HEK293 (cell line): ENCODE measurements at regions not wholly inside any gene's neighbourhood (a gene's known extent, or its start where the extent isn't known, plus 50 kb on each side); places are given as distances from the start of the nearest gene placed in this dataset.

Source experiments
- CTCF ChIA-PET: fragments of 350-600 bp; formaldehyde crosslinking; extraction: SDS; loops from one replicate; lab custom pipeline; 2021; ENCODE audit warnings: antibody characterized with exemption; lab: Yijun Ruan, JAX
- POLR2A ChIA-PET: fragments of 300-600 bp; formaldehyde crosslinking; extraction: SDS; loops from one replicate; lab custom pipeline; 2020; ENCODE audit warnings: antibody characterized with exemption, inconsistent platforms; lab: Yijun Ruan, JAX
- H3K27ac ChIP-seq: fragments of 200-500 bp; sonication (Bioruptor generic); 2 replicates; pipeline ENCODE4 v1.5.1; 2014; ENCODE audit warnings: low read depth, low read length, control low read depth, inconsistent platforms; ENCODE audit errors: extremely low read depth
- H3K36me3 ChIP-seq, 2 experiments: fragments of 200-500 bp in 1 of 2; sonication (Bioruptor generic) in 1 of 2; 1 replicate in 1 of 2; 2 replicates in 1 of 2; pipeline ENCODE4 v1.5.1; 2014 to 2017; ENCODE audit warnings: inconsistent platforms in 2 of 2, low read length in 2 of 2; ENCODE audit not compliant: control insufficient read depth in 2 of 2, insufficient read depth in 1 of 2
- H3K4me1 ChIP-seq: fragments of 200-500 bp; sonication (Bioruptor generic); 2 replicates; pipeline ENCODE4 v1.5.1; 2014; ENCODE audit warnings: mild to moderate bottlenecking, low read length, inconsistent platforms; ENCODE audit not compliant: control insufficient read depth, insufficient read depth
- H3K4me3 ChIP-seq: 2 replicates; pipeline ENCODE4 v1.5.1; 2011; ENCODE audit warnings: low read depth, mild to moderate bottlenecking, control low read depth, low read length, moderate library complexity
- H3K9me3 ChIP-seq: fragments of 200-500 bp; sonication (Bioruptor generic); 2 replicates; pipeline ENCODE4 v1.5.1; 2014; ENCODE audit warnings: low read depth, low read length, inconsistent platforms; ENCODE audit not compliant: control insufficient read depth, insufficient read depth
- GLI4 ChIP-seq: fragments of 450-650 bp; formaldehyde crosslinking; IDR thresholded peaks from 2 replicates; pipeline ENCODE4 v1.5.1; 2016; ENCODE audit warnings: missing biosample characterization, missing genetic modification characterization
- HOXD13 ChIP-seq: sonication (generic); formaldehyde crosslinking; IDR thresholded peaks from 2 replicates; pipeline ENCODE4 v1.8.0; 2022; ENCODE audit warnings: missing genetic modification reagents, borderline replicate concordance
- MEIS1 ChIP-seq: sonication (generic); formaldehyde crosslinking; IDR thresholded peaks from 2 replicates; pipeline ENCODE4 v1.8.1; 2022; ENCODE audit warnings: missing genetic modification reagents, mild to moderate bottlenecking, borderline replicate concordance
- OSR2 ChIP-seq: fragments of 450-650 bp; formaldehyde crosslinking; IDR thresholded peaks from 2 replicates; pipeline ENCODE4 v1.5.1; 2016; ENCODE audit warnings: missing biosample characterization, missing genetic modification characterization
- ZBTB21 ChIP-seq: fragments of 450-650 bp; formaldehyde crosslinking; IDR thresholded peaks from 2 replicates; pipeline ENCODE4 v1.5.1; 2017; ENCODE audit warnings: missing biosample characterization, missing genetic modification characterization
- ZFP3 ChIP-seq: fragments of 450-650 bp; formaldehyde crosslinking; IDR thresholded peaks from 2 replicates; pipeline ENCODE4 v1.5.1; 2016; ENCODE audit warnings: low read depth, missing biosample characterization, missing genetic modification characterization
- ZNF146 ChIP-seq: fragments of 450-650 bp; formaldehyde crosslinking; IDR thresholded peaks from 2 replicates; pipeline ENCODE4 v1.5.1; 2016; ENCODE audit warnings: missing biosample characterization, missing genetic modification characterization
- ZNF175 ChIP-seq: fragments of 450-650 bp; formaldehyde crosslinking; IDR thresholded peaks from 2 replicates; pipeline ENCODE4 v1.5.1; 2016; ENCODE audit warnings: missing biosample characterization, missing genetic modification characterization
- ZNF2 ChIP-seq: fragments of 450-650 bp; formaldehyde crosslinking; IDR thresholded peaks from 2 replicates; pipeline ENCODE4 v1.5.1; 2016; ENCODE audit warnings: missing biosample characterization, missing genetic modification characterization
- ZNF202 ChIP-seq: fragments of 450-650 bp; formaldehyde crosslinking; IDR thresholded peaks from 2 replicates; pipeline ENCODE4 v1.5.1; 2016; ENCODE audit warnings: missing biosample characterization, missing genetic modification characterization, borderline replicate concordance
- ZNF223 ChIP-seq: fragments of 450-650 bp; formaldehyde crosslinking; IDR thresholded peaks from 2 replicates; pipeline ENCODE4 v1.5.1; 2016; ENCODE audit warnings: missing biosample characterization, missing genetic modification characterization
- ZNF24 ChIP-seq: fragments of 450-650 bp; formaldehyde crosslinking; IDR thresholded peaks from 2 replicates; pipeline ENCODE4 v1.5.1; 2016; ENCODE audit warnings: missing biosample characterization, missing genetic modification characterization
- ZNF48 ChIP-seq: fragments of 450-650 bp; formaldehyde crosslinking; IDR thresholded peaks from 2 replicates; pipeline ENCODE4 v1.5.1; 2016; ENCODE audit warnings: missing biosample characterization, missing genetic modification characterization
- ZNF555 ChIP-seq: fragments of 450-650 bp; formaldehyde crosslinking; conservative IDR thresholded peaks from 2 replicates; pipeline ENCODE4 v1.5.1; 2017; ENCODE audit warnings: missing biosample characterization, mild to moderate bottlenecking, missing genetic modification characterization, inconsistent platforms
- ZNF560 ChIP-seq: fragments of 450-650 bp; formaldehyde crosslinking; IDR thresholded peaks from 2 replicates; pipeline ENCODE4 v1.5.1; 2017; ENCODE audit warnings: missing biosample characterization, missing genetic modification characterization, borderline replicate concordance
- ZNF621 ChIP-seq: fragments of 450-650 bp; formaldehyde crosslinking; IDR thresholded peaks from 2 replicates; pipeline ENCODE4 v1.5.1; 2017; ENCODE audit warnings: missing biosample characterization, missing genetic modification characterization
- ZNF664 ChIP-seq: fragments of 450-650 bp; formaldehyde crosslinking; IDR thresholded peaks from 2 replicates; pipeline ENCODE4 v1.5.1; 2016; ENCODE audit warnings: missing biosample characterization, missing genetic modification characterization
- ZNF785 ChIP-seq: fragments of 450-650 bp; formaldehyde crosslinking; IDR thresholded peaks from 2 replicates; pipeline ENCODE4 v1.5.1; 2016; ENCODE audit warnings: missing biosample characterization, missing genetic modification characterization
- ZNF837 ChIP-seq: fragments of 450-650 bp; formaldehyde crosslinking; IDR thresholded peaks from 2 replicates; pipeline ENCODE4 v1.5.1; 2016; ENCODE audit warnings: missing biosample characterization, missing genetic modification characterization
- TF ChIP-seq, protein P1 (sequence below): fragments of 450-650 bp; formaldehyde crosslinking; IDR thresholded peaks from 2 replicates; pipeline ENCODE4 v1.5.1; 2016; ENCODE audit warnings: missing biosample characterization, missing genetic modification characterization
- TF ChIP-seq, protein P2 (sequence below): fragments of 450-650 bp; formaldehyde crosslinking; IDR thresholded peaks from 2 replicates; pipeline ENCODE4 v1.5.1; 2016; ENCODE audit warnings: missing biosample characterization, missing genetic modification characterization
- TF ChIP-seq, protein P3 (sequence below): IDR thresholded peaks from 2 replicates; pipeline ENCODE4 v1.6.1; 2011; ENCODE audit warnings: mild to moderate bottlenecking, low read depth, low read length, borderline replicate concordance
- TF ChIP-seq, protein P4 (sequence below): fragments of 450-650 bp; formaldehyde crosslinking; IDR thresholded peaks from 2 replicates; pipeline ENCODE4 v1.5.1; 2016; ENCODE audit warnings: missing biosample characterization, missing genetic modification characterization
- TF ChIP-seq, protein P5 (sequence below): fragments of 450-650 bp; formaldehyde crosslinking; IDR thresholded peaks from 2 replicates; pipeline ENCODE4 v1.5.1; 2016; ENCODE audit warnings: missing biosample characterization, missing genetic modification characterization
- TF ChIP-seq, protein P6 (sequence below): fragments of 450-650 bp; formaldehyde crosslinking; IDR thresholded peaks from 2 replicates; pipeline ENCODE4; 2016; ENCODE audit warnings: missing biosample characterization, missing genetic modification characterization
- TF ChIP-seq, protein P7 (sequence below): fragments of 450-650 bp; formaldehyde crosslinking; IDR thresholded peaks from 2 replicates; pipeline ENCODE4 v1.5.1; 2016; ENCODE audit warnings: missing biosample characterization, missing genetic modification characterization

DNA sequence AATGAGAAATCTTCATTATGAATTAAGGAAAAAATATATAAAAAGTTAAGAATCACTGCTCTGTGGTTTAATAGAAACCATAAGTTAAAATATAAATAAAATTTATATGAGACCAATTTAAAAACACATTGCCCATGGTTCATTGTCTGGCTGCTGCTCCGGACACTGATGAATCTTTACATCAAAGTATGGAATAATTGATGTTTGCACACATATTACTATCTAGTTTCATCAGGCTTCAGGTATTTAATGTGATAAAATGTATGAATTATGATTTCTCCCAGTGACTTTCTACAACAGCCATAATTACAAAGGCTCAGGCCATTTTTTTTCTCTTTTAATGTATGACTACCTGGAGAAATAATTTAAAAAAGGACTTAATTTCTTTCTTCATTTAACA is 599.1 kb upstream of the PRMT6 start:
- H3K9me3 ChIP-seq = no peaks in the 10 kb centered on the region
- no peak for TF ChIP-seq ZNF621 (tag by site-specific recombination)
- TF ChIP-seq, protein P1, sequence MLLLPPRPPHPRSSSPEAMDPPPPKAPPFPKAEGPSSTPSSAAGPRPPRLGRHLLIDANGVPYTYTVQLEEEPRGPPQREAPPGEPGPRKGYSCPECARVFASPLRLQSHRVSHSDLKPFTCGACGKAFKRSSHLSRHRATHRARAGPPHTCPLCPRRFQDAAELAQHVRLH (tag by site-specific recombination) = no peak
- TF ChIP-seq, protein P2, sequence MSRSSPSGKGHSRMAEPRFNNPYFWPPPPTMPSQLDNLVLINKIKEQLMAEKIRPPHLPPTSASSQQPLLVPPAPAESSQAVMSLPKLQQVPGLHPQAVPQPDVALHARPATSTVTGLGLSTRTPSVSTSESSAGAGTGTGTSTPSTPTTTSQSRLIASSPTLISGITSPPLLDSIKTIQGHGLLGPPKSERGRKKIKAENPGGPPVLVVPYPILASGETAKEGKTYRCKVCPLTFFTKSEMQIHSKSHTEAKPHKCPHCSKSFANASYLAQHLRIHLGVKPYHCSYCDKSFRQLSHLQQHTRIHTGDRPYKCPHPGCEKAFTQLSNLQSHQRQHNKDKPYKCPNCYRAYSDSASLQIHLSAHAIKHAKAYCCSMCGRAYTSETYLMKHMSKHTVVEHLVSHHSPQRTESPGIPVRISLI = no peak
- TF ChIP-seq ZNF48 (tag by site-specific recombination) = no peak
- no peak for TF ChIP-seq ZNF24 (tag by site-specific recombination)
- TF ChIP-seq HOXD13 (CRISPR knock-in tag) = no peak
- TF ChIP-seq ZNF223 (tag by site-specific recombination) = no peak
- TF ChIP-seq ZNF785 (tag by site-specific recombination) = no peak
- TF ChIP-seq ZNF202 (tag by site-specific recombination) = no peak
- no peak for TF ChIP-seq OSR2 (tag by site-specific recombination)
- TF ChIP-seq, protein P3, sequence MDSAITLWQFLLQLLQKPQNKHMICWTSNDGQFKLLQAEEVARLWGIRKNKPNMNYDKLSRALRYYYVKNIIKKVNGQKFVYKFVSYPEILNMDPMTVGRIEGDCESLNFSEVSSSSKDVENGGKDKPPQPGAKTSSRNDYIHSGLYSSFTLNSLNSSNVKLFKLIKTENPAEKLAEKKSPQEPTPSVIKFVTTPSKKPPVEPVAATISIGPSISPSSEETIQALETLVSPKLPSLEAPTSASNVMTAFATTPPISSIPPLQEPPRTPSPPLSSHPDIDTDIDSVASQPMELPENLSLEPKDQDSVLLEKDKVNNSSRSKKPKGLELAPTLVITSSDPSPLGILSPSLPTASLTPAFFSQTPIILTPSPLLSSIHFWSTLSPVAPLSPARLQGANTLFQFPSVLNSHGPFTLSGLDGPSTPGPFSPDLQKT = no peak
- TF ChIP-seq, protein P4, sequence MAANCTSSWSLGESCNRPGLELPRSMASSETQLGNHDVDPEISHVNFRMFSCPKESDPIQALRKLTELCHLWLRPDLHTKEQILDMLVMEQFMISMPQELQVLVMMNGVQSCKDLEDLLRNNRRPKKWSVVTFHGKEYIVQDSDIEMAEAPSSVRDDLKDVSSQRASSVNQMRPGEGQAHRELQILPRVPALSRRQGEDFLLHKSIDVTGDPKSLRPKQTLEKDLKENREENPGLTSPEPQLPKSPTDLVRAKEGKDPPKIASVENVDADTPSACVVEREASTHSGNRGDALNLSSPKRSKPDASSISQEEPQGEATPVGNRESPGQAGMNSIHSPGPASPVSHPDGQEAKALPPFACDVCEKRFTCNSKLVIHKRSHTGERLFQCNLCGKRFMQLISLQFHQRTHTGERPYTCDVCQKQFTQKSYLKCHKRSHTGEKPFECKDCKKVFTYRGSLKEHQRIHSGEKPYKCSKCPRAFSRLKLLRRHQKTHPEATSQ (tag by site-specific recombination) = no peak
- TF ChIP-seq, protein P5, sequence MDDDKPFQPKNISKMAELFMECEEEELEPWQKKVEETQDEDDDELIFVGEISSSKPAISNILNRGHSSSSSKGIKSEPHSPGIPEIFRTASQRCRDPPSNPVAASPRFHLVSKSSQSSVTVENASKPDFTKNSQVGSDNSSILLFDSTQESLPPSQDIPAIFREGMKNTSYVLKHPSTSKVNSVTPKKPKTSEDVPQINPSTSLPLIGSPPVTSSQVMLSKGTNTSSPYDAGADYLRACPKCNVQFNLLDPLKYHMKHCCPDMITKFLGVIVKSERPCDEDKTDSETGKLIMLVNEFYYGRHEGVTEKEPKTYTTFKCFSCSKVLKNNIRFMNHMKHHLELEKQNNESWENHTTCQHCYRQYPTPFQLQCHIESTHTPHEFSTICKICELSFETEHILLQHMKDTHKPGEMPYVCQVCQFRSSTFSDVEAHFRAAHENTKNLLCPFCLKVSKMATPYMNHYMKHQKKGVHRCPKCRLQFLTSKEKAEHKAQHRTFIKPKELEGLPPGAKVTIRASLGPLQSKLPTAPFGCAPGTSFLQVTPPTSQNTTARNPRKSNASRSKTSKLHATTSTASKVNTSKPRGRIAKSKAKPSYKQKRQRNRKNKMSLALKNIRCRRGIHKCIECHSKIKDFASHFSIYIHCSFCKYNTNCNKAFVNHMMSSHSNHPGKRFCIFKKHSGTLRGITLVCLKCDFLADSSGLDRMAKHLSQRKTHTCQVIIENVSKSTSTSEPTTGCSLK = no peak
- TF ChIP-seq, protein P6, sequence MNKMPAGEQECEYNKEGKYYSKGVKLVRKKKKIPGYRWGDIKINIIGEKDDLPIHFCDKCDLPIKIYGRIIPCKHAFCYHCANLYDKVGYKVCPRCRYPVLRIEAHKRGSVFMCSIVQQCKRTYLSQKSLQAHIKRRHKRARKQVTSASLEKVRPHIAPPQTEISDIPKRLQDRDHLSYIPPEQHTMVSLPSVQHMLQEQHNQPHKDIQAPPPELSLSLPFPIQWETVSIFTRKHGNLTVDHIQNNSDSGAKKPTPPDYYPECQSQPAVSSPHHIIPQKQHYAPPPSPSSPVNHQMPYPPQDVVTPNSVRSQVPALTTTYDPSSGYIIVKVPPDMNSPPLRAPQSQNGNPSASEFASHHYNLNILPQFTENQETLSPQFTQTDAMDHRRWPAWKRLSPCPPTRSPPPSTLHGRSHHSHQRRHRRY (tag by site-specific recombination) = no peak
- TF ChIP-seq ZNF146 = no peak
- TF ChIP-seq ZNF175 (tag by site-specific recombination) = no peak
- TF ChIP-seq ZNF555 (tag by site-specific recombination) = no peak
- no peak for TF ChIP-seq GLI4
- TF ChIP-seq ZNF2 (tag by site-specific recombination) = no peak
- no peak for TF ChIP-seq ZNF560 (tag by site-specific recombination)
- no peaks in the 10 kb centered on the region for H3K4me1 ChIP-seq
- H3K27ac ChIP-seq = no peak overlapping the region
- CTCF ChIA-PET = no interaction called here
- no peaks in the 10 kb centered on the region for H3K36me3 ChIP-seq
- H3K4me3 ChIP-seq = no peak overlapping the region
- POLR2A ChIA-PET = no interaction called here

DNA sequence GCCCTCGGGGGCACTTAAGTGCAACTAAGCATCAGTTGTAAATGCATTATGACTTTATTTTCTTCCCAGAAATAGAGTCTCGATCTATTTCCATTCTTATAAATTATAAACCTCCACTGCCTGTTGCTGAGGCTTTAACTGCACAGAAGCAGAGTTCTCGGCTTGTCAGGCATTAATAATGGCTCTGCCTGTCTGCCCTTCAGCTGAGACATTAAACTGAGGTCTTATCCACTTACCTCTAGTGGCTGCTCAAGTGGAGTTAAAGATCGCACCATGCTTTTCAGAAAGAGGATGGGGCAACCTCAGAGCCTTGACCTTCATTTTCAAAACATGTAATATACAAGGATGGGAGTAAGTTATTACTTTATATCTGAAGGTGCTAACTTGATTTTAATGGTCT is 597.6 kb upstream of the PRMT6 start:
- no peak overlapping the region for H3K4me3 ChIP-seq
- TF ChIP-seq ZBTB21 (tag by site-specific recombination) (no peak), ZFP3 (tag by site-specific recombination) (no peak), ZNF664 (tag by site-specific recombination) (no peak), ZNF837 (tag by site-specific recombination) (no peak), ZNF555 (tag by site-specific recombination) (no peak), MEIS1 (no peak)
- TF ChIP-seq, protein P7, sequence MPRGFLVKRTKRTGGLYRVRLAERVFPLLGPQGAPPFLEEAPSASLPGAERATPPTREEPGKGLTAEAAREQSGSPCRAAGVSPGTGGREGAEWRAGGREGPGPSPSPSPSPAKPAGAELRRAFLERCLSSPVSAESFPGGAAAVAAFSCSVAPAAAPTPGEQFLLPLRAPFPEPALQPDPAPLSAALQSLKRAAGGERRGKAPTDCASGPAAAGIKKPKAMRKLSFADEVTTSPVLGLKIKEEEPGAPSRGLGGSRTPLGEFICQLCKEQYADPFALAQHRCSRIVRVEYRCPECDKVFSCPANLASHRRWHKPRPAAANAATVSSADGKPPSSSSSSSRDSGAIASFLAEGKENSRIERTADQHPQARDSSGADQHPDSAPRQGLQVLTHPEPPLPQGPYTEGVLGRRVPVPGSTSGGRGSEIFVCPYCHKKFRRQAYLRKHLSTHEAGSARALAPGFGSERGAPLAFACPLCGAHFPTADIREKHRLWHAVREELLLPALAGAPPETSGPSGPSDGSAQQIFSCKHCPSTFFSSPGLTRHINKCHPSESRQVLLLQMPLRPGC (tag by site-specific recombination) = no peak
- TF ChIP-seq, all 188 proteins: peak for 0
- H3K4me1 ChIP-seq = no peaks in the 10 kb centered on the region
- POLR2A ChIA-PET = no interaction called here
- no peak overlapping the region for H3K27ac ChIP-seq
- CTCF ChIA-PET = no interaction called here
- H3K9me3 ChIP-seq = no peaks in the 10 kb centered on the region
- no peaks in the 10 kb centered on the region for H3K36me3 ChIP-seq
